ENCODE measurements at regions not wholly inside any gene's neighbourhood (a gene's known extent, or its start where the extent isn't known, plus 50 kb on each side); places are given as distances from the start of the nearest gene placed in this dataset.

GRCh38 chr14:81986005-81986404, 452.4 kb upstream of the SEL1L start:
- Histone ChIP-seq H3K36me3 (ENCODE audit: control insufficient read depth, insufficient read depth, low read length) (no peaks in the 10 kb centered on the region), H3K4me1 (no peaks in the 10 kb centered on the region), H3K27me3 (replicated peaks; ENCODE audit: control insufficient read depth, insufficient read depth, low read length) (no peaks in the 10 kb centered on the region), H3K9me3 (no peaks in the 10 kb centered on the region), H3K4me3 (ENCODE audit: low read depth, low read length) (no peak overlapping the region)
- H3K4me1 Mint-ChIP-seq (ENCODE audit: low read depth, unreplicated experiment) = no peaks in the 10 kb centered on the region
- H3K27me3 Mint-ChIP-seq (ENCODE audit: insufficient read depth, unreplicated experiment) = peaks cover 3% of the 10 kb centered on the region
- no peak overlapping the region for H3K4me3 Mint-ChIP-seq (ENCODE audit: unreplicated experiment)
- no peak overlapping the region for H3K27ac Mint-ChIP-seq (ENCODE audit: unreplicated experiment)
- no peaks in the 10 kb centered on the region for H3K9me3 Mint-ChIP-seq (ENCODE audit: unreplicated experiment)
- ChIA-PET CTCF (no interaction called here), POLR2A (no interaction called here)
- no peak for DNase-seq
- H3K36me3 Mint-ChIP-seq (ENCODE audit: insufficient read depth, unreplicated experiment) = no peaks in the 10 kb centered on the region
- intact Hi-C loops (cut with micrococcal nuclease; ENCODE audit: unreplicated experiment) = loop anchor here (2.0 kb wide), 1 partner anchor 419 kb away; no protein-coding TSS in a partner anchor
- TF ChIP-seq CTCF (IDR thresholded peaks at IDR 0.05; ENCODE audit: insufficient read depth in 1 of 2, low read depth in 1 of 2, low read length in 1 of 2, severe bottlenecking in 1 of 2, unreplicated experiment in 1 of 2) = no peak
- BruUV-seq (replicated peaks) = no TSS peak

GRCh38 chr14:81989211-81989610, 455.6 kb upstream of the SEL1L start:
- intact Hi-C loops (cut with micrococcal nuclease; ENCODE audit: unreplicated experiment) = no loop called here
- BruUV-seq (replicated peaks) = no TSS peak
- Mint-ChIP-seq H3K4me3 (ENCODE audit: unreplicated experiment) (no peak overlapping the region), H3K27me3 (ENCODE audit: insufficient read depth, unreplicated experiment) (peaks cover 8% of the 10 kb centered on the region), H3K9me3 (ENCODE audit: unreplicated experiment) (no peaks in the 10 kb centered on the region), H3K27ac (ENCODE audit: unreplicated experiment) (no peak overlapping the region), H3K36me3 (ENCODE audit: insufficient read depth, unreplicated experiment) (no peaks in the 10 kb centered on the region), H3K4me1 (ENCODE audit: low read depth, unreplicated experiment) (no peaks in the 10 kb centered on the region)
- Histone ChIP-seq H3K4me3 (ENCODE audit: low read depth, low read length) (no peak overlapping the region), H3K36me3 (ENCODE audit: control insufficient read depth, insufficient read depth, low read length) (no peaks in the 10 kb centered on the region), H3K9me3 (no peaks in the 10 kb centered on the region), H3K27me3 (replicated peaks; ENCODE audit: control insufficient read depth, insufficient read depth, low read length) (no peaks in the 10 kb centered on the region), H3K4me1 (no peaks in the 10 kb centered on the region)
- ChIA-PET CTCF (no interaction called here), POLR2A (no interaction called here)
- no peak for DNase-seq
- TF ChIP-seq CTCF (IDR thresholded peaks at IDR 0.05; ENCODE audit: insufficient read depth in 1 of 2, low read depth in 1 of 2, low read length in 1 of 2, severe bottlenecking in 1 of 2, unreplicated experiment in 1 of 2) = no peak

- H3K4me3 ChIP-seq (ENCODE audit: low read depth, low read length) = no peak overlapping the region
- ChIA-PET CTCF (no interaction called here), POLR2A (no interaction called here)
- H3K27ac Mint-ChIP-seq (ENCODE audit: unreplicated experiment) = no peak overlapping the region
- H3K9me3 ChIP-seq = no peaks in the 10 kb centered on the region
- H3K36me3 Mint-ChIP-seq (ENCODE audit: insufficient read depth, unreplicated experiment) = no peaks in the 10 kb centered on the region
- no peaks in the 10 kb centered on the region for H3K36me3 ChIP-seq (ENCODE audit: control insufficient read depth, insufficient read depth, low read length)
- no TSS peak for BruUV-seq (replicated peaks)
- H3K4me3 Mint-ChIP-seq (ENCODE audit: unreplicated experiment) = no peak overlapping the region
- H3K9me3 Mint-ChIP-seq (ENCODE audit: unreplicated experiment) = no peaks in the 10 kb centered on the region
- H3K27me3 ChIP-seq (replicated peaks; ENCODE audit: control insufficient read depth, insufficient read depth, low read length) = no peaks in the 10 kb centered on the region
- intact Hi-C loops (cut with micrococcal nuclease; ENCODE audit: unreplicated experiment) = loop anchor here (1.0 kb wide), 4 partner anchors 280 to 720 kb away; no protein-coding TSS in a partner anchor
- DNase-seq = peak; percentile 38 to 63
- H3K27me3 Mint-ChIP-seq (ENCODE audit: insufficient read depth, unreplicated experiment) = peaks cover 6% of the 10 kb centered on the region
- H3K4me1 Mint-ChIP-seq (ENCODE audit: low read depth, unreplicated experiment) = no peaks in the 10 kb centered on the region
- TF ChIP-seq CTCF (IDR thresholded peaks at IDR 0.05; ENCODE audit: insufficient read depth in 1 of 2, low read depth in 1 of 2, low read length in 1 of 2, severe bottlenecking in 1 of 2, unreplicated experiment in 1 of 2) = peak; percentile 82 to 84
- H3K4me1 ChIP-seq = no peaks in the 10 kb centered on the region
Measured at GRCh38 chr14:81990312-81990761, 456.7 kb upstream of the SEL1L start.

All from Caco-2 (cell line).